GM18951 (cell line): ENCODE measurements at regions not wholly inside any gene's neighbourhood (a gene's known extent, or its start where the extent isn't known, plus 50 kb on each side); places are given as distances from the start of the nearest gene placed in this dataset.
"Not testable (repeated sequence)": the region's sequence is repeated elsewhere in the genome, so short reads cannot be mapped to it uniquely, and the experiment has no call there.

ENCODE experiments used
- POLR2A ChIP-seq: IDR thresholded peaks from 4 replicates; pipeline ENCODE4 v1.6.1; 2011; ENCODE audit warnings: mild to moderate bottlenecking; ENCODE audit not compliant: insufficient read length, insufficient read depth; ENCODE audit errors: extremely low read depth
- in situ Hi-C: fragments of 300-500 bp; cut with MboI; formaldehyde crosslinking; loops from one replicate; pipeline ENCODE4 v1.12.0; 2022; ENCODE audit warnings: low sequenced_read_pairs, mixed read lengths, inconsistent platforms; ENCODE audit not compliant: unreplicated experiment

- no peak for TF ChIP-seq POLR2A
- in situ Hi-C loops: no loop called here
These were observed 316.3 kb downstream of the FAM170A start for GRCh38 chr5:119945691-119946090.

- TF ChIP-seq POLR2A: no peak
- in situ Hi-C loops: no loop called here
These were observed 318.8 kb downstream of the FAM170A start for GRCh38 chr5:119948162-119948561.

- no peak for TF ChIP-seq POLR2A
- in situ Hi-C loops: no loop called here
These were observed 320.2 kb downstream of the FAM170A start for GRCh38 chr5:119949426-119949999.

- no peak for TF ChIP-seq POLR2A
- in situ Hi-C loops: no loop called here
These were observed 322.1 kb downstream of the FAM170A start for GRCh38 chr5:119951330-119951934.

- in situ Hi-C loops: no loop called here
- no peak for TF ChIP-seq POLR2A
These were observed 324.1 kb downstream of the FAM170A start for GRCh38 chr5:119953474-119953873.

GRCh38 chr5:119954106-119954505 lies 324.7 kb downstream of the FAM170A start:
- in situ Hi-C loops: no loop called here
- no peak for TF ChIP-seq POLR2A

GRCh38 chr5:119961993-119962392 lies 332.6 kb downstream of the FAM170A start:
- TF ChIP-seq POLR2A: no peak

GRCh38 chr5:119966028-119966427 lies 336.7 kb downstream of the FAM170A start:
- in situ Hi-C loops: no loop called here
- no peak for TF ChIP-seq POLR2A

More at GRCh38 chr5:119961993-119962392, 332.6 kb downstream of the FAM170A start:
- in situ Hi-C loops: no loop called here

GRCh38 chr5:119968690-119969089 lies 339.3 kb downstream of the FAM170A start:
- TF ChIP-seq POLR2A: no peak
- in situ Hi-C loops: no loop called here

GRCh38 chr5:119987077-119987476 lies 357.7 kb downstream of the FAM170A start:
- in situ Hi-C loops: not testable (repeated sequence)

- TF ChIP-seq POLR2A: no peak
- in situ Hi-C loops: no loop called here
These were observed 362.3 kb downstream of the FAM170A start for GRCh38 chr5:119991625-119992024.

- in situ Hi-C loops: no loop called here
- TF ChIP-seq POLR2A: no peak
These were observed 366.8 kb downstream of the FAM170A start for GRCh38 chr5:119996128-119996527.

- in situ Hi-C loops: no loop called here
These were observed 378.2 kb downstream of the FAM170A start for GRCh38 chr5:120007598-120007997.

GRCh38 chr5:120012431-120012830 lies 383.1 kb downstream of the FAM170A start:
- TF ChIP-seq POLR2A: no peak
- in situ Hi-C loops: no loop called here

More at GRCh38 chr5:120007598-120007997, 378.2 kb downstream of the FAM170A start:
- no peak for TF ChIP-seq POLR2A
